Omental fat pad (tissue), 3 donors: ENCODE measurements at regions not wholly inside any gene's neighbourhood (a gene's known extent, or its start where the extent isn't known, plus 50 kb on each side); places are given as distances from the start of the nearest gene placed in this dataset. TPM values are rescaled to one million over a fixed set of nuclear protein-coding genes. Genes with fewer than 3 reads are reported as not detected.

Experiments used
- ATAC-seq: fragments of 150-250 bp; one replicate; pipeline ENCODE4 v1.9.1; 2016; ENCODE audit warnings: mild to moderate bottlenecking, moderate library complexity; ENCODE audit not compliant: low FRiP score
- DNase-seq: peaks from one replicate; pipeline ENCODE4 v3.0.0-alpha.2; 2019; ENCODE audit warnings: low spot score
- CTCF ChIP-seq, 3 donors: fragments of 450-650 bp; IDR thresholded peaks; one replicate each; pipeline ENCODE4 v1.5.1; 2016 to 2017; ENCODE audit warnings: antibody characterized with exemption in 3 of 3, mild to moderate bottlenecking in 3 of 3, moderate library complexity in 2 of 3
- small RNA-seq: library from RNA; depleted of rRNA; stranded (forward); fragments of <200 nt; gene quantifications from one replicate; pipeline ENCODE3, GENCODE V24; 2016

GRCh38 chr12:20305470-20305869 lies 62.9 kb upstream of the PDE3A start:
- TF ChIP-seq CTCF (IDR thresholded peaks at IDR 0.05): no peak
- no peak for DNase-seq
- no peak for ATAC-seq

GRCh38 chr12:20309504-20310148 lies 58.7 kb upstream of the PDE3A start:
- DNase-seq: no peak
- TF ChIP-seq CTCF (IDR thresholded peaks at IDR 0.05): no peak
- ATAC-seq: no peak

GRCh38 chr12:20314328-20314727 lies 54.0 kb upstream of the PDE3A start:
- no peak for DNase-seq
- TF ChIP-seq CTCF (IDR thresholded peaks at IDR 0.05): no peak
- ATAC-seq: no peak

- no peak for TF ChIP-seq CTCF (IDR thresholded peaks at IDR 0.05)
- ATAC-seq: no peak
Observed at GRCh38 chr12:20317554-20317953, 50.8 kb upstream of the PDE3A start.

More at GRCh38 chr12:20317554-20317953, 50.8 kb upstream of the PDE3A start:
- no peak for DNase-seq

Small RNA genes lying in the stretch of these regions (small RNA-seq; reads per million reads assigned to genes)
- not detected for gene RNU1-146P
